ENCODE measurements at regions not wholly inside any gene's neighbourhood (a gene's known extent, or its start where the extent isn't known, plus 50 kb on each side); places are given as distances from the start of the nearest gene placed in this dataset.
A peak's percentile ranks its signal among the peaks of the same experiment; 100 is the strongest.

DNA sequence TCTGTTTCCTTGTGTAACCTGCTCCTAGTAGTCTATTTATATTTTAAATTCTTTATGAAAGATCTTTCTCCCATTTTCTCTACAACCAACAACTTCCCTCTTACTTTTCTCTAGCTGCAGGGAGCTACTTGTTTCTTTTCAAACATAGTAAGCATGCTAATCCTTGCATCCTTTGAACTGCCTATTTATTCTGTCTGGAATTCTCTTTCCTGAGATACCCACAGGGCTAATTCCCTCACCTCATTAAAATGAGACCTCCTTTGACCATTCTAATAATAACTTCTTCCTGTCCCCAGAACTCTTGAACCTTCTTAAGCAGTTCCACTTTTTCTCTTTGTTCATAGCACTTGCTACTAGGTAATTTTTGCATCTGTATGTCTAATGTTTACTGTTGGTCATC, 620.6 kb upstream of the CDH18 start:
- Histone ChIP-seq H3K36me3 (no peaks in the 10 kb centered on the region), H3K4me1 (no peaks in the 10 kb centered on the region), H3K27ac (no peak overlapping the region), H3K9me3 (no peaks in the 10 kb centered on the region), H3K27me3 (no peaks in the 10 kb centered on the region), H3K4me3 (no peak overlapping the region)
- TF ChIP-seq, protein P1, sequence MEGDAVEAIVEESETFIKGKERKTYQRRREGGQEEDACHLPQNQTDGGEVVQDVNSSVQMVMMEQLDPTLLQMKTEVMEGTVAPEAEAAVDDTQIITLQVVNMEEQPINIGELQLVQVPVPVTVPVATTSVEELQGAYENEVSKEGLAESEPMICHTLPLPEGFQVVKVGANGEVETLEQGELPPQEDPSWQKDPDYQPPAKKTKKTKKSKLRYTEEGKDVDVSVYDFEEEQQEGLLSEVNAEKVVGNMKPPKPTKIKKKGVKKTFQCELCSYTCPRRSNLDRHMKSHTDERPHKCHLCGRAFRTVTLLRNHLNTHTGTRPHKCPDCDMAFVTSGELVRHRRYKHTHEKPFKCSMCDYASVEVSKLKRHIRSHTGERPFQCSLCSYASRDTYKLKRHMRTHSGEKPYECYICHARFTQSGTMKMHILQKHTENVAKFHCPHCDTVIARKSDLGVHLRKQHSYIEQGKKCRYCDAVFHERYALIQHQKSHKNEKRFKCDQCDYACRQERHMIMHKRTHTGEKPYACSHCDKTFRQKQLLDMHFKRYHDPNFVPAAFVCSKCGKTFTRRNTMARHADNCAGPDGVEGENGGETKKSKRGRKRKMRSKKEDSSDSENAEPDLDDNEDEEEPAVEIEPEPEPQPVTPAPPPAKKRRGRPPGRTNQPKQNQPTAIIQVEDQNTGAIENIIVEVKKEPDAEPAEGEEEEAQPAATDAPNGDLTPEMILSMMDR (IDR thresholded peaks at IDR 0.05) = no peak
- TF ChIP-seq POLR2A (IDR thresholded peaks at IDR 0.05) (no peak), EP300 (IDR thresholded peaks at IDR 0.05) (no peak), POLR2AphosphoS5 (IDR thresholded peaks at IDR 0.05) (no peak)
- no peak for ATAC-seq

DNA sequence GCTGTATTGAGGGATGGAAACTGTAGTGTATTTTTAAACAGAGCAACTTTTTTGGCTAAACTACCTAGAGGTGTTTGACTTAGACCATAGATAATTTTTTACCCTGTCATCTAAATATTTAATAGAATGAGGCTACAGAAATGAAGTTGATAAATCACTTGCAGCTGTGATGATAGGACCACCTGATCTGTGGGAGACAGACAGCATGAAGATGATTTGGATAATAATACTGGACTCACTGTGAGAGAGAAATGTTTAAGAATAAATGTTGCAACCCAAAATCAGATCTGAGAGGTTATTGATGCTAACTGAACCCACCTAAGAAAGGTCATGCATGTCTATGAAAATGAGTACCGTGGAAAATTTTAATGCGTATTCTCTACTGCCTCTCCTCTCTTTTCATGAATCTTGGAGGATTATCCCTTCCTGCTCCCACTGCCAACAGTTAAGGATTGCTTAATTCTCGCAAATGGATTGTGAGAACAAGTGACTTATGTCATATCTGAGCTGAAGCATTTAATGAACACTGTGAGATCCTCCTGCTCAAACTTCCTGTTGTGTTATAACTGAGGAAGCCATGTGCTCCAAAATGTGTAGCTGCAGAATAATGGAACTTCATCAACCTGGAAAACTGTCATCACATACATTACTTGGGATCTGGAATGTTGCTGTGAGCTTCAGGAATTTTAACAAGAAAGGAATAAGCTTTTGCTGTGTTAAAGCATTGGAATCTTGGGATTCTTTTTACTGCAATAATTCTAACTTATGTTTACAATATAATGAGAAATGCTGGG, 617.9 kb upstream of the CDH18 start:
- Histone ChIP-seq H3K27ac (no peak overlapping the region), H3K27me3 (no peaks in the 10 kb centered on the region), H3K4me1 (no peaks in the 10 kb centered on the region), H3K9me3 (no peaks in the 10 kb centered on the region), H3K4me3 (no peak overlapping the region), H3K36me3 (no peaks in the 10 kb centered on the region)
- peak; percentile 74 for ATAC-seq
- WGBS, 2 donors (ENCODE audit: low coverage in 1 of 2) = 31 to 43% methylated on average over 3 of the region's 3 CpGs
- TF ChIP-seq POLR2AphosphoS5 (IDR thresholded peaks at IDR 0.05) (no peak), POLR2A (IDR thresholded peaks at IDR 0.05) (no peak), EP300 (IDR thresholded peaks at IDR 0.05) (no peak)
- TF ChIP-seq, protein P1 (IDR thresholded peaks at IDR 0.05) = no peak

DNA sequence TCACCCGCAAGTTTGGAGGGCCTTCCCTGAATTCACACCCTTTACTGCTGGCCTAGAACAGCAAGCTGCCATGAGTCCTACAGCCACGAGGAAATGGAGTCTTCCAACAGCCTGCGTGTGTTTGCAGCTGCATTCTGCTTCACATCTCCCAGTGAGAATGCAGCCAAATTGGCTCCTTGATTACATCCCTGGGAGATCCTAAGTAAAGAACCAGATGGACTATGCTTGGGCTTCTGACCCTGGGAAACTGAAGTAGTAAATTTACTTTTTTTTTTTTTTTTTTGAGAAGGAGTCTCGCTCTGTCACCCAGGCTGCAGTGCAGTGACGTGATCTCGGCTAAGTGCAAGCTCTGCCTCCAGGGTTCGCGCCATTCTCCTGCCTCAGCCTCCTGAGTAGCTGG, 617.0 kb upstream of the CDH18 start:
- no peak overlapping the region for H3K4me3 ChIP-seq
- no peak overlapping the region for H3K27ac ChIP-seq
- ATAC-seq = peak; percentile 68
- H3K36me3 ChIP-seq = no peaks in the 10 kb centered on the region
- H3K27me3 ChIP-seq = no peaks in the 10 kb centered on the region
- TF ChIP-seq POLR2AphosphoS5 (IDR thresholded peaks at IDR 0.05) (no peak), POLR2A (IDR thresholded peaks at IDR 0.05) (no peak)
- TF ChIP-seq, protein P1 (IDR thresholded peaks at IDR 0.05) = no peak
- WGBS, 2 donors (ENCODE audit: low coverage in 1 of 2) = 49 to 69% methylated on average over 4 to 6 of the region's 8 CpGs
- H3K4me1 ChIP-seq = no peaks in the 10 kb centered on the region
- no peaks in the 10 kb centered on the region for H3K9me3 ChIP-seq

DNA sequence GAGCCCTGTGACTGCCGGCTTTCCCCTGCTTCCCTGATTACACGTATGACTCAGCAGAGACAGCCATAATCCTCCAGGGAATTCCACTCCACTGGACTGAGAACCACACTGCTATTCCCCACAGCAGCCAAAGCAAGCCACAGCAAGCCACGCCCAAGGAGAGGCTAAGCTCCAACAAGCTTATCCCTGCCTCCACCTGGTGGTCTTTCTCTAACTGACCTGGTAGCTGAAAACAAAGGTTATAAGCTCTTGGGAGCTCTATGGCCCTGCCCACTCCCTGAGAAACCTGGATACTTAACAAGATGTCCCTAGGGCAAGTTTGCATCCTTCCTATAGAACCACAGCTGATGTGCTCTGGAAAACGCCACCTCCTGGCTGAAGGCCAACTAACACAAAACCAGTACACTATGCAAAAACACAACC, 613.7 kb upstream of the CDH18 start:
- no peak overlapping the region for H3K27ac ChIP-seq
- no peak for TF ChIP-seq EP300 (IDR thresholded peaks at IDR 0.05)
- no peak for TF ChIP-seq POLR2AphosphoS5 (IDR thresholded peaks at IDR 0.05)
- TF ChIP-seq, protein P1 (IDR thresholded peaks at IDR 0.05) = no peak
- TF ChIP-seq POLR2A (IDR thresholded peaks at IDR 0.05) = no peak
- H3K36me3 ChIP-seq = no peaks in the 10 kb centered on the region
- no peaks in the 10 kb centered on the region for H3K9me3 ChIP-seq
- H3K4me3 ChIP-seq = no peak overlapping the region
- H3K4me1 ChIP-seq = no peaks in the 10 kb centered on the region
- no peaks in the 10 kb centered on the region for H3K27me3 ChIP-seq
- ATAC-seq = no peak
- WGBS, 2 donors (ENCODE audit: low coverage in 1 of 2) = 81% methylated on average over 2 of the region's 4 CpGs; no CpG with 5 or more reads in 1 of the 2 donors

DNA sequence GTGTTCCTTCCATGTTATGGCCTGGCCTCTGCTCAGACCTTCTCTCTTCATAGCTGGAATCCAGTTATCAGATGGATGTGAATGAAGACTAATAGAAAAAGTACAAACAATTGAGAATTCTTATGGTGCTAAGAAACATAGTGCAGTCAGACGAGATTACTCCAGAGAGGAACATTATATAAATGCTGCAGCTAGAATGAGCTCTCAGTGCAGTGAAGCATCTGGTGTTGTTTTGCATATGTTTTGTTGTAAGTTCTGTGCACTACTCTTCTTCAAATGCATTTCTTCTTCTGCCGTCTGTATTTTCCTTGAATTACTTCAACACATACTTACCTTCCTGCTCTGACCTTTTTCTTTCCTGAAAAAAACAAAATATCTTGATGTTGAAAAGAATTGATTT, 602.4 kb upstream of the CDH18 start:
- 45 to 75% methylated on average over 2 of the region's 2 CpGs for WGBS, 2 donors (ENCODE audit: low coverage in 1 of 2)

More for the DNA sequence above, 602.4 kb upstream of the CDH18 start:
- ATAC-seq = no peak
- H3K4me1 ChIP-seq = no peaks in the 10 kb centered on the region
- H3K27me3 ChIP-seq = no peaks in the 10 kb centered on the region
- no peak overlapping the region for H3K4me3 ChIP-seq
- H3K36me3 ChIP-seq = no peaks in the 10 kb centered on the region
- no peak overlapping the region for H3K27ac ChIP-seq
- H3K9me3 ChIP-seq = no peaks in the 10 kb centered on the region
- TF ChIP-seq POLR2AphosphoS5 (IDR thresholded peaks at IDR 0.05) (no peak), EP300 (IDR thresholded peaks at IDR 0.05) (no peak), POLR2A (IDR thresholded peaks at IDR 0.05) (no peak)
- TF ChIP-seq, protein P1 (IDR thresholded peaks at IDR 0.05) = no peak
